HG03175 (cell line): ENCODE measurements at regions not wholly inside any gene's neighbourhood (a gene's known extent, or its start where the extent isn't known, plus 50 kb on each side); places are given as distances from the start of the nearest gene placed in this dataset.

Source experiments
- ATAC-seq: cut with Tn5 transposase; IDR thresholded peaks from one replicate; pipeline ENCODE4 v1.9.1; 2021; ENCODE audit warnings: mild to moderate bottlenecking, moderate library complexity; ENCODE audit not compliant: unreplicated experiment

DNA sequence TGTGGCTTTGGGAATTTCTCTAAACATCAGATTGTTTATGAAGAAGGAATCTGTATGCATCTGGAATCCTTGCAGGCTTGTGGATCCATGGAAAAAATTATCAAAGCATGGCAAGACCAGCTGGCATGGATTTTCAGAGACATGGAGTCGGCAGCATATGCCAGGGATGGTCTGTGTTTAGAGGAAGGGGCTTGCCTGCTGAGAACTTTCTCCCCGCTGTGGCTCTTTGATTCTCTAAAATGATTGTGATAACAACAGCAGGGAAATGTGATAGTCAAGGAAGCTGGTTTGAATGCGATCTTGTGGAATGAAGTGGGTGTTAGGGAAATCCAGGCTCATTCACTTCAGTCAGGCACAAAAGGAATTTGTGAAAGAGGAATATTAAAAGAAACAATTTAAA is 245.7 kb upstream of the THRB start:
- ATAC-seq = no peak

DNA sequence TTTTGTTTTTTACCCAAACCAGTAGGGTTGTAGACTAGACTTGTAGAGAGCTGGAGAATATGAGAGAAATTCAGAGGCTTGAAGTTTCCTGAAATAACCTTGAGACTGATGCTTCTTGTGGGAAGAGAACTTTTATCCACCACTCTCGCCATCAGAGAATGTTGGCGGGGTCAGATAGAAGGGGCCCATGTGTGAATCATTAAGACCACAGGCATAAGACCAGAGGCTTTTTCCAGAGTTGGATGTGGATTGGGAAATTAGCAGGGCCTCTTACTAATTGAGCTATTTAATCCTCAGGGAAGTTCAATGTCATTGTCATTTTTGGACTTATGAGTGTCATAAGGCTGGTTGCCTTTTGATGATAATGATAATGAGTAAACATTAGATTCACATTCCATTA is 246.9 kb upstream of the THRB start:
- no peak for ATAC-seq

DNA sequence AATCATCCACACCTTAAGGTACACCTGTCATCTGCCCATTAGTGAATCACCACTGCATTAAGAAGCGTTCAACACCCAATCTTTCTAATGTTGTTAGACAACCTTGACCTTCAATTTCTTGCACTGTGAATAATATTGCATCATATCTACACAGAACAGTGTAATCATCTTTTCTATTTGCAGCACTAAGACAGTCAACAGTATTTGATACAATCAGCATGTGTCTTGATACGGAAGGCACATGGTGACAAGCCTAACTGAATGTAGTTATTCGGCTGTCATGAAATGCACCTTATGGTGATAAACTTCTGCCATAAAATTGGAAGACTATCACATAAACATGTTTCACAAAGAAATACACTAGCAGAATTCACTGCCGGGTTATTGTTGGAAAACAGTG is 253.9 kb upstream of the THRB start:
- no peak for ATAC-seq

DNA sequence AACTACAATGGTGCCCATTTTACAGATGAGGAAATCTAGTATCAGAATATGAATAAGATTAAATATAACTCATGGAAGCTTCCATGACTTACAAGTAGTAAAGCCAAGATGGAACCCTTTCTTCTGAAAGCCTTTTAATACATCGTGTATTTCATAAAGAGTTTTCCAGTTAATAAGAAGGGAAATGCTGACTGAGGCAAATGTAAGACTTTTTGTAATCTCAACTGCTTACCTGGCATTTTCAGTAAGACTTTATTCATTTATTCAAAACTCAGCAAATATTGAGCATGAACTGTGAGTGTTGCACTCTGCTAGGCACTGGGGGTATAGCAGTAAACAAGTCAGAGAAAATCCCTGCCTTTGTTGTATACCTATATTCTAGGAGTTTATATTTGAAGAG is 256.4 kb upstream of the THRB start:
- ATAC-seq = no peak

DNA sequence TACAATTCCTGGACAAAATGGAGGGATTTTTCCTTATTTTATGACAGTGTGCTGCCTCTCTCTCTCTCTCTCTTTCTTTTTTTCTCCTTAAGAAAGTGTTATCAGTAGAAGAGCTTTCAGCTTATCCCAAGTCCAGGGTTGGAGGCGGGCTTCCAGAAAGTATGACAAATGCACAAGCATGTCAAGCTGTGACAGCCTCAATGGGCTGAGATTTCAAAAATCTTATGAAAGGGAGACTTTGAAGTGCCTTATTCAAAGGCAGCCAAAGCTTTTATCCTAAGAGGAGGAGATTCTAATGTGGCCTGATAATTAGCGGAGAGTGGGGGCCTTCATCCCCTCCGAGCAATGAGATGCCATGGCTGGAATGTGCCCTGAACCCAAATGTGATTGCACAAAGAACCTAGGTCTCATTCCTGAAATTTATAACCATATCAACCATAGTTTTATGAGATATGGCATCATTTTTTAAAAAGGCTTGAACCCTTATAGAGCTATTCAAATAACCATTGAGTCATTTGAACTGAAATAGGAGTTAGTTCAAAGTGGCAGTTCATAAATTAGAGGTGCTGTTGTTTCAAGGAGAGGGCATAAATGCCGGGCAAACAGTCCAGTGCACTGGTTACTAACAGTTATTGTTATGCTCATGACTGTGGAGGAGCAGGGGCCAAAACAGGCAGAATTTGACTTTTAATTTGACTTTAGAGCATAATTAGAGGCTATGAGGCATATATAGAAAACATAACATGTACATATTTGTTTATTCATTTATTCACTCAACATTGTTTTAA is 261.6 kb upstream of the THRB start:
- no peak for ATAC-seq

DNA sequence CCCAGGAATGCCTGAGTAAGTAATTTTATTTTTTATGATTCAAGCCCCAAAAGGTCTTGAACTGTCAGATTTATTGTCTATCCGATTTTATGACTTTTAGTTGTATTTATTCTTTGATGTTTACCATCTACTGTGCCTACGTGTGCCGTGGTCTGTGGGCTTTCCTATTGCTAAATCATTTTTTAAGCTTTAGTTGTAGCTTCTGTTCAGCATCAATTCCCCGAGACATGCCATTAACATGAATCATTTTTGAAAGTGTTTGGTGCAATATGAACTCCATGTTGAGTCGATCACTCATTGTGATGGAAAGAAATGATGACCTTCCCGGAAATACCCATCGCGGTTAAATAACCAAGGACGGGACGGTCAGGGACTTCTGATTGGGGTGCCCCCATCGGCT is 268.7 kb upstream of the THRB start:
- no peak for ATAC-seq

DNA sequence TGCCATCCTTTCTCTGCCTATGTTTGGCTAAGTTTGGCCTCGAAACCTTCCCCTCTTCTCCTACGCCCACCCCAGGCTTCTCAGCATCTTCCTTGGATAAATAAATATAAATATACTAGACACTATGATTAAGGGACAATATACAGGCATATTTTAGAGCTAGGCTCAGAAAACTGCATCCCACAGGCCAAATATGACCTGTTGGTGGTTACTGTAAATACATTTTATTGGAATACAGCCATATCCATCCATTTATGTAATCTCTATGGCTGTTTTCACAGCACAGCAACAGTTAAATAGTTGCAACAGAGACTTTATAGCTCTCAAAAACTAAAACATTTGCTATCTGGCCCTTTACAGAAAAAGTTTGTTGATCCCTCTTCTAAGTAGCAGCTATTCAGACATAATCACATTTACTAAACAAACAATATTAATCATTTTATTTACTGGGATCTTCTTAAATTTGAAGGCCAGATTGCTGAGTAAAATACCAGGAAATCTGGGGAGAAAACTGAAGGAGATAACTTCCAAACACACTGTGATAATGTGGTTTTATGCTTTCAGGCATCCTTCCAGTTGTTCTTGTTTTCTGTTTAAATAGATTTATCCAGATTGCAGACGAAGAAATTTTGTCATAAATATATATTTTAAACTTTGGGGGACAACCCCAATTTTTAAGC is 269.7 kb upstream of the THRB start:
- ATAC-seq = no peak

DNA sequence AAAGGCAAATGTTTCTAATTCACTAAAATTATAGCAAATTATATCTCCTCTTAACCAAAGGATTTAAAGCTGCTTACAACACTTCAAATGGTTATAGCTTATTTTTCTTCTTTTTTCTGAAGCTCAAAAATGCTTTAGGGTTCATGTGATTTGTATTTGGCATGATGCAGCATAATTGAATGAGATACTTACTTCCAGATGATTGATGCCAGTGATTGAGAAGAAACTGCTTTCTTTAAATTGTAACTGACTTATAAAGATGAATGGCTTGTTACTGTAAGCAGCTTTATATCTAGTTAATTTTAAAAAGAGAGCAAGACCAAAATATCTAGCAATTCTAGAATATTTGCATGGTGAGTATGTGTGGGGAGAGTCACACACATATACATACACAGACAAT is 270.7 kb upstream of the THRB start:
- ATAC-seq = no peak

DNA sequence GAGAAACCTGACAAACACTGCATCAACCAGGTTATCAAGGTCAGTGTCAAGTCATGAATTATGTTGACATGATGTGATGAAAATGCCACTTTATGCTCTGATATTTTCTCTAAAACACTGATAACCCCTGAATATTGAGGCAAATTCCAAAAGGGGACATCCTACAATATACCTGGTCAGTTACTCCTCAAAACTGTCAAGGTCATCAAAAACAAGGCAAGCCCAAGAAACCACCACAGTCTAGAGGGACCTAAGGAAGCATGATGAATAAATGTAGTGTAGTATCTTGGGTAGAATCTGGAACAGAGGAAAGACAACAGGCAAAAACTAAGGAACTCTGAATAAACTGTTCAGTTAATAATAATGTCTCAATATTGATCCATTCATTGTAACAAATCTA is 275.3 kb upstream of the THRB start:
- ATAC-seq = no peak

DNA sequence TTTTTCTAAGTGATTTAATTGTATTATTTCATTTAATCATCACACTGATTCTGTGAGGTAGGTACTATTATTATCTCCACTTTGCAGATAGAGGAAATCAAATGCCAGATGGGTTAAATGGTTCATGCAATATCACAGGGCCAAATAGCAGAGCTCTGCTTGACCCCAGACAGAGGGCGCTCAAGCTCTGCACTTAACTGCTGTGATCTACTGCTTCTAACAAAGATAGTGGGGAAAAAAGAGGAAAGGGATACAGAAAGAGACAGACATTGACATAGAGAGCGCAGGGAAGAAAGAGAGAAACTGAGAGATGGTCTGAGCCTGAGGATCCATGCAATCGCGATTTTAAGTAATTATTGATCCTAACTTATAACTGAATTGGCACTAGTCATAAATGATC is 279.1 kb upstream of the THRB start:
- ATAC-seq = peak; percentile 79

DNA sequence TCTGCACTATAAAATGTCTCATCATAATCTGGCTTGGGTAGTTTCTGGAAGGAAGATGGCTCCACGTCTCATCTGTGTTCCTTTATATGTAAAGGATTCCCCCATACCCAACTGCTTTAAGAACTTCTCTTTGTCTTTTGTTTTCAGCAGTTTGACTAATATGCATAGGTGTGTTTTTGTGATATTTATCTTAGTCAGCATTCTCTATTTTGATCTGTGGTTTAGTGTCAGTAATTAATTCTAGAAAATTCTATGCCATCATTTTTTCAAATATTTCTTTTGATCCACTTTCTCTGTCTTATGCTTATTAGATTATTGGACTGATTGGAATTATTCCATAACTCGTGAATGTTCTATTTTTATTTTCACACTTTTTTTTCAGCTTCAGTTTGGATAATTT is 286.3 kb upstream of the THRB start:
- ATAC-seq = no peak

DNA sequence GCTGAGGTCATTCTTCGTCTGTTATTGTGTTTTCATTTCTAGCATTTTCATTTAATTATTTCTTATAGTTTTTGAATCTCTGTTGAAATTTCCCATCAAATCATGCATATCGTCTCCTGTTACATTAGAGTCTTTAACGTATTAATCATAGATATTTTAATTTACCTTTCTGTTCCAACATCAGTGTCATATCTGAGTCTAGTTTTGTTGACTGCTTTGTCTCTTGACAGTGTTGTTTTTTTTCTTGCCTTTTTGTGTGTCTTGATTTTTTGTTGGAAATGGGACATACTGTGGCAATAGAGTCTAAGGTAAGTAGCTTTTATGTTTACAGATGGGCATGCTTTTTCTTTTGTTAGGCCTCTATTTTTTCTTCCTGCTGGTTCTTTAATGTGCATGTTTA is 286.8 kb upstream of the THRB start:
- ATAC-seq = no peak

DNA sequence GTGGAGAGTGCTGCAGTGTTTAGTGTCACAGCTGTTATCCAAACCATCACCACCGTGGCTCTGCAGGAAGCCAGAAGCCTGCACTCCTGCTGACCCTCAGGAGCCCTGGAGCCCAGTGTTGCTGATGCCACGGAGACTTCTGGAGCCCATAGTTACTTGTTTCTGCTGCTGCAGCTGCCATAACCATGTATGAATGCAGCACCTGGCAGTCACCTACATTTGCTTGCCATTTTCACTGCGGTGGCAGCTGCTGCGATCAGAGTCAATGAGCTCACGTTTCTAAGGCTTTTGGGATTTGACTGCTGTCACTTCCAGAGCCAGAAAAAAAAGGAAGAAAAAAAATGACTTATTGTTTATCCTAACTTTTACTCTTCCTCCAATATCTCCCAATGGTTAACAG is 299.2 kb upstream of the THRB start:
- no peak for ATAC-seq

DNA sequence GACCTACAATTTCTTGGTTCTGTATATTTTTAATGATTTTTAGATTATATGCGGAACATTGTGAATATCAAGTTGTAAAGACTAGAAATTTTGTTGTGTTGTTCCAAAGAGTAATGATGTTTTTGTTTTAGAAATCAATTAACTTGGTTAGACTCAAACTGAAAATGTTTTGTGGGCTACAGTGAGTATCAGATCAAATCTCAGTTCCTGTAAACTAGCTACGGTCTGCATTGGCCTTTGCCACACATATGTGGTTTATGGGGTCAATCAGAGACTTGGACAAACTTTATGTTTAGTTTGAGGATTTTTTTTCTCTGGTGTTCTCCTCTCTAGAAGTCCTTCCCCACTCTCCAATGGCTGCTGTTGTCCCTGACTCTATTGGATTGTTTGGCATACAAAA is 308.0 kb upstream of the THRB start:
- peak; percentile 97 for ATAC-seq

DNA sequence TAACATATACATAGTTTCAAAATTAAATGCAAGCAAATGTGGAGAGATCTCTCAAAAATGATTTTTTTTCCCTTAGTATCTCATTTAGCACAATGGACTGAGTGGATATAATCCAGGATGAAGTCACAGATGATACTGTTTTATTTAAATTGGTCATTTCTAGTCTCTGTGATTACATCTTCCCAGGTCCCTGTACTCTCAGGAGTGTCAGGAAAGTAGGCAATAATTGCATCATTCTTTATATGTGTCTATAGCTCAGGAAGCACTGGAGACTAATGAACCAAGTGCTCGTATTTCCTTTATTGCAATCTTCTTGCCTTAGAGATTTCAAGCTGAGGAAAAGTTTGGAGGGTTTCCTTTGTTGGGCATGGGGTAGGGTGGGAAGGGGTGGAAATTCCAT is 309.4 kb upstream of the THRB start:
- ATAC-seq = no peak

DNA sequence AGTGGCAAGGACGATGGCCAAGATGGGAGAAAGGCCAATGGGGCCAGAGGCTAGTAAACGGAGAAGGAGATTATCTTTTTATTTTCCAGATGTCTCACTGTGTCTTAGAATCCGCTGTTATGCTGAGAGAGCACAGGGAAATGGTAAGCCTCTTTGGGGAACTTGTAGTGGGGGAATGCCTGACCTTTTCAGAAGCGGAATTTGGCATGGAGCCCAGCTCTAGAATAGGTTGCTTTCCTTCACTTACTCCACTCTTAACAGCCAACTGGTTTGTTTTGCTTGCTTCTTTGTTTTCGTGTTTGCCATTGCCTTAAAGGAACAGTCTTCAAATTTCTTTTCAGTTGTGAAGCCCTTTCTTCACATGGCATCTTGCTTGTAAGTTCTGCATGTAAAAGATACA is 316.2 kb upstream of the THRB start:
- no peak for ATAC-seq

DNA sequence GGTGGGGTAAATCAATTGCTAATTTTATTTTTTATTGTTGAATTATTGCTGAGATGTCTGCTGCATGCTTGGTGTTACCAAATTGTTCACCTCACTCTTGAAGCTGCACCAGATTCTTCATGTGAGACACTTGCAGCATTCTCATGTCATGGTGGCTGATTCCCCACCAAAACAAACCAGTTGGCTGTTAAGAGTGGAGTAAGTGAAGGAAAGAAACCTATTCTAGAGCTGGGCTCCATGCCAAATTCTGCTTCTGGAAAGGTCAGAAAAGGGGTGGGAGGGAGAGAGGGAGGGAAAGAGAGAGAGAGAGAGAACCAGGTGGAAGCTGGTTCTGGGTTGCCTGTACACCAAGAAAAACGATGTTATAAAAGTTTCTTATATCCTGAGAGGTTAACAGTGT is 317.5 kb upstream of the THRB start:
- ATAC-seq = no peak

DNA sequence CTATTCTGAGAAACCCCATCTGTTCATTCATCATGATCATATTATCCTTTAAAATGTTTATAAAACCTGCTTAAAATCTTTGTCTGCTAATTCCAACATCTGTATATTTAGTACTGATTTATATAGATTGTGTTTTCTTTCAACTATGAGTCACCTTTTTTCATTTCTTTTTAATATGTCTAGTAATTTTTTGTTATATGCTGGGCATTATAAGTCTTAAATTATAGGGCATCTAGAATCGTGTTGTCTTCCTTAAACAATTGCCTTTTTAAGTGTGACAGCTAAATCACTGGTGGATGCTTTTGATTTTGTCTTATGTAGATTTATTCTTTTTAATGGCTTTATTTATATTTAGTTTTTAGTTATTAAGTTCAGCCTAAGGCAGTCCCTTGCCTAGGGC is 323.4 kb upstream of the THRB start:
- no peak for ATAC-seq

DNA sequence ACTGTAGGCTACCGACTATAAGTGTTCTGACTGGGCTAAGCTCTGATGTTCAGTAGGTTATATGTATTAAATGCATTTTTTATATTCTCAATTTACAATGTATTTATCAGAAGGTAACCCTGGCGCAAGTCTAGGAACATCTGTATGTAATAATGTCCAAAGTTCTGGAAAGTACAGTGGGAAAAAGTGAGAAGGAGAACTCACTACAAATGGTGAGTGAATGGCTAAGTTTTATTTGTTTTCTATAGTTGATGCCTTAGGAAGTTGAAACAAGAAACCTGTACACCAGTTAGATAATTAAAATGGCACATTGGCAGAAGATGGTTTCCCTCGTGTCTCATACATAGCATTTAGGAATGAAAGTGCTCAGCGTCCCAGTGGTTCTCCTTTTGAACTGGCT is 333.4 kb upstream of the THRB start:
- no peak for ATAC-seq

DNA sequence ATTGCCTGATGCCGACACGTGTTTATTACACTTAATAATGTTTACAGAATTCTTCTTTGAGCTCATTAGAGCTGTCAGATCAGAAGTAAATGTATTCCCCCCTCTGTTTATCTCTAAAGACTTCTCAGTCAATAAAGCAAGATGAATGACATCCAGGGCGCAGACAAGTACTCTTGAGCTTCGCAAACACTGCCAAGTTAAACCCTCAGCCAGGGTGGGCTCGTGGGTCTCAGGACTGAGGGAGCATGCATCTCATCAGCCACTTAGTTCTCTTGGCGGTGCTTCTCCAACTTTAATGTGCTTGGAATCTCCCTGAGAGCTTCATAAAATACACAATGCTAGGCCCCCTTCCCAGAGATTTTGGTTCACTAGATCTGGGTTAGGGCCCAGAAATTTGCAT is 333.9 kb upstream of the THRB start:
- no peak for ATAC-seq

DNA sequence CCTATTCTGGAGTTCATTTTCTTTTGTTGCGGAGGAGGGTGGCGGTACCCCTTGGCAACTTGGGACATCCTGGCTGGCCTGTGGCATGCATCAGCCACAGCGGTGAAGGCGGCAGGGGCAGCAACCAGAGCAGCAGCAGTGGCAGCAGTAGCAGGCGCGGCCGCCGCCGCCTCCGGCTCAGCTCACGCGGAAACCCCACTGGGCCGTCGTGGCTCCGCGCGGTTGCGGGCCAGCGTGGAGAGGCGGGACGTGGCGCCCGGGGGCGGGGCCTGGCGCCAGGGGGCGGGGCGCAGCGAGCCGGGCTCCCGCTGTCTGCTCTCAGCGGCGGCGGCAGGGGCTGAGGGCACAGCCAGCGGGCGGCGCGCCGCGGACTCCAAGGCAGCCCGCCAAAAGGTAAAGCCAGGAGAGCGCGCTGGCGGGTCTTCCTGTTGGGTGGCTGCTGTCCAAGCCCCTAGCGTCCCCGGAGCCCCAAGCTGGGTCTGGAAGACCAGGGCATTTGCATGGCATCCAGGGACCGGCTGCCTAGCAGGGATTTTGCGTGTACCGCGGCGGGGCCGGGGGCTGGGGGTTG is 334.4 kb upstream of the THRB start:
- ATAC-seq = no peak

DNA sequence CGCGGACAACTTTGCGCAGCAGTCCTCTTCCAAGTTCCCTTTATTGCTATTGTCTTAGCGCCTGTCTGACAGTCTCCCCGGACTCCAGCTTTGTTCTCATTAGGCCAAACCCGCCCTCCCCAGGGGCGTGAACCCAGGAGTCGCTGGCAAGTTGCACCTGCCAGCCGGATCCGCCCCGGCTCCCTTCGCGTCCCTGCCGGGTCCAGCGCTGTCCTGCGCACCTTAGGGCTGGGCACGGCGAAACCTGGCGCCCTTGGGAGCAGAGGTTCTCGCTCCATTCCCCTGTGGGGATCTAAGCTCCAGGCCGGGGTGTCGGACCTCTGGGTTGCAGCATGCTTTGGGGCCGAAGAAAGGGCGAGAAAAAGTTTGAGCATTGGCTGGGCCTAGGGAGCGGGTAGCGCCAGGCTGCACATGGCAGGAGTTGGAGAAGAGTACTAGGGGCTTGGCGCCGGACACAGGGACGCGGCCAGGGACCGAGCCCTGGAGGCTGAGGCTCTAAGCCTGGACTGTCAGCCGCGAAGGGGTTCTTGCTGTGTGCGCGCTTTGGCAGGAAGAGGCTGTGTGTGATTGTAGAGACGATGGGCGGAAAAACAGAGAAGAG is 335.1 kb upstream of the THRB start:
- ATAC-seq = no peak
